LHCN-M2 (cell line): ENCODE measurements at regions not wholly inside any gene's neighbourhood (a gene's known extent, or its start where the extent isn't known, plus 50 kb on each side); places are given as distances from the start of the nearest gene placed in this dataset.

Source experiments
- DNase-seq: peaks from one replicate; pipeline ENCODE4 v3.0.0-alpha.2; 2012; ENCODE audit warnings: low read depth

DNA sequence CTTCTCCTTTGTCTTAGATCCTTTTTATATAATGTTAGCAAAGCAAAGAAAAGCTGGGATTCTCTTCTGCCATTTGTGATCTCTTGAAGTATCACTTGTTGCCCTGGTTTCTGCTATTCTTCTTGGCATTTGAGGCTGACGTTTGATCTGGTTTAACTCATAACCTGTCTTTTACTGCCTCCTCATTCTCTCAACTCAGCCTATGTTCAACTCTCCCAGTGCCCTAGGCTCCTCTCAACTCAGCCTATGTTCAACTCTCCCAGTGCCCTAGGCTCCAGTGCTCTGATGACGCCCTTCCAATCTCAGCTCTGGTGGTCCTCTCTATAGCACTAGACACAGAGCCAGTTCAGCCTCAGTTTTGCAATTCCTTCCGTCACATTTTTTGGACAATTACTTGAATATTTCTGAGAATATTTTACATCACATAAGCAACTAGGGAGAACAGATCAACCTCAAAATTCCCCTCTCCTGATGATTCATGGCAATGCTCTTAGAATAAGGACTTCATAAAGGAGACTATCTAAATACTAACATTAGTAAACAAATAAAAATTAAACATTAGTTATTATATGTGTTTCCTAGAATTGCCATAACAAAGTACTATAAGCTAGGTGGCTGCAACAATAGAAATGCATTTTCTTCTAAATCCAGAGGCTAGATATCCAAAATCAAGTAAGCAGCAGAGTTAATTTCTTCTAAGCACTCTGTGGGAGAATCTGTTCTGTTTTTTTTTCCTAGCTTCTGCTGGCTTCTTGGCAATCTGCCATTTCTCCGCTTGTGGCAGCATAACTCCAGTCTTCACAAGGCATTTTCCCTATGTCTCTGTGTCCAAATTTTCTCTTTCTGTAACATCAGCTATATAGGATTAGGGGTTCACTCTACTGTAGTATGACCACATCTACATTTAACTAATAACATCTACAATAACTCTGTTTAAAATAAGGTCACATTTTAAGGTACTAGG, 662.1 kb upstream of the FTMT start:
- DNase-seq, result peak; percentile 10

DNA sequence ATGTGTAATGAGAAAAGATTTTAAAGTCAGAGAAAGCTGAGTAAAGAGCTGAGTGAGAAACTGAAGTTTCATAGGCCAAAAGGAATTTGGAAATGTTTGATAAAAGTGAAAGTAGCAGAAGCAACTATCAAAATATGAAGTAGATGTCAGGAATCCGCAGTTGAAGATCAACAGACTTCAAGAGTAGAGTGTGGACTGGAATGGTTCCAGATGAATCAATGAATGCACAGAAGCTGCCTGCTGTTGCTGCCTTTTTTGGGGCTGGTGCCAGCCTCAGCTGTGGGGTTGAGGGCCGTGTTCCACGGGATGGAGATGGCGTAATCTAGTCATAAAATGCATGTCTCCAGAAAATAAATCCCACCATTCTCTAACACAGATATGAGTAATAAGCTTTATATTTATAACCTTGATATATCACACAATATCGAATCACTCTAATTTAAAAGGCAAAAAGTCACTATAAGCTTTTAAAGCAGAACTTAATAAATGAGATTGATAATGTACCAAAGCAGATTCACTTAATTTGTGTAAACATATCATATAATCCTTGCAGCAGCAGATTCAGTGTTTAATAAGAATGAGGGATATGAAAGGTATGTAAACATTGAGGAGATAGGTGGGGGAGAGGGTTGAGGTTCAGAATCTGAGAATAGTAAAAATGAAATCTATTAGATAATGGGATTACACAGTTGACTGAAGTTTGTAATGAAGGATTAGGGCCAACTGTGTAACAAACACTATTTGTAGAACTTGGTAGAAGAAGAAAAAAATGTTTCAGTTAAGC, 652.3 kb upstream of the FTMT start:
- DNase-seq, result peak; percentile 7

DNA sequence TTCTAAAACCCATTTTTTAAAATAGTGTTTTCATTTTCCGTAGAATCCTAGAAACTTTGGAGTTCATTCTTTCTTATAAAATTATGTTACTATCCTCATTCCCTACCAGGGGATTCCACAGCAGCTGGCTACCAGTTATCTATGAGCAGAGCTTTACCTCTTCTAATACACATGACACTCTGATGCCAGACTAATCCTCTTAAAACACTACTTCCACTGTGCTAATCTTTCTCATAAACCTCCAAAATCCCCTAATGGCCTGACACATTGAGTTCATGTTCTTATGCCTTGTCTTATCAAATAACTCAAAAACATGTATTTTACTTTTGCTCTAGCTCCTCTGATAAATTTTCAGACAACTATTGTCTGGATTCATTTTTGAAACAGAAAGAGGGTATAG, 633.6 kb upstream of the FTMT start:
- DNase-seq, result no peak

DNA sequence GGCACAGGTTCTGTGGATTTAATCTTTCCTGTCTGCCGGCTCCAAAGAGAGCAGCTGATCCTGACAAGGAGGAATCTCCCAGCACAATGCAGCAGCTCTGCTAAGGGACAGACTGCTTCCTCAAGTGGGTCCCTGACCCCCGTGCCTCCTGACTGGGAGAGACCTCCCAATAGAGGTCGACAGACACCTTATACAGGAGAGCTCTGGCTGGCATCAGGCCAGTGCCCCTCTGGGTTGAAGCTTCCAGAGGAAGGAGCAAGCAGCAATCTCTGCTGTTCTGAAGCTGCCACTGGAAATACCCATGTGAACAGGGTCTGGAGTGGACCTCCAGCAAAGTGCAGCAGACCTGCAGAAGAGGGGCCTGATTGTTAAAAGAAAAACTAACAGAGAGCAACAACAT, 630.2 kb upstream of the FTMT start:
- no peak for DNase-seq

DNA sequence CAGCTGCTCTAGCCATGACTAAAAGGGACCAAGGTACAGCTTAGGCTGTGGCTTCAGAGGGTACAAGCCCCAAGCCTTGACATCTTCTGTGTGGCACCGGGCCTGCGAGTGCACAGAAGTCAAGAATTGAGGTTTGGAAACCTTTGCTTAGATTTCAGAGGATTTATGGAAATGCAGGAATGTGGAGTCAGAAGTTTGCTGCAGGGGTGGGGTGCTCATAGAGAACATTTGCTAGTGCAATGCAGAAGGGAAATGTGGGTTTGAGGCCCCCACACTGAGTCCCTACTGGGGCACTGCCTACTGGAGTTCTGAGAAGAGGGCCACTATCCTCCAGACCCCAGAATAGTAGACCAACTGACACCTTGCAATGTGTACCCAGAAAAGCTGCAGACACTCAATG, 624.9 kb upstream of the FTMT start:
- no peak for DNase-seq

DNA sequence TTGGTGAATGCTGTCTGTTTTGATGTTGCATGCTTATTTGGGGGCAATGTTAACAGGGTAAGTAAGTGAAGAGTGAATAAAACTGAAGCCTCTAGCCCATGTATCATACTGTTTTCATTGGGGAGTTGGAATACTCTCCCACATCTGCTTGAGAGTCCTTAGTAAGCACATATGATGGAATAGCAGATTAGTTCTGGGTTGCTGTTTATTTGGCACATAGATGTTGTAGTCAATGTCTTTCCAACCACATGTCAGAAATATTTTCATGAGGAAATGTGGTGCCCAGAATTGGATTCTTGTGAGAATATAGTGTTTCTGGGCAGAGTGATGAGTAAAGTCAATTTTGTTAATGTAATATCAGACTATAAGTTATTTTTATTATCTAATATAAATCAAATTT, 611.7 kb upstream of the FTMT start:
- DNase-seq, result no peak

DNA sequence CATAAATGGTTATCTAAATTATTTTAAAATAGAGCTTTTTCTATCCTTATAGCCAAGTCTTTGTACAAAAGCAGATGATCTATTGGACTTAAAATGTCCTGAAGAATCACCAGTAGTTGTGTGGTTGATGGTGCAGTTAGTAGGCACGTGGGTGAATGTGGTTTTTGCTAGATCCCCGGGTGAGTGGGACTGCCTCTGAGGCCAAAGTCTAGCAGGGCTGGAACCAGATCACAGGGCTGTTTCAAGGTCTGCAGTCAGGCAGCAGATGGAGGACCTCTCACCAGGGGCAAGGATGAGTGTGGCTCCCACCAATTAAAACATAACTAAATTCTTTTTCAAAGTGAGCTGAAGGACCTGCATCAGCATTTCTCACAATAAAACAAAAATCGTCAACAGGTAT, 604.7 kb upstream of the FTMT start:
- DNase-seq, result no peak

DNA sequence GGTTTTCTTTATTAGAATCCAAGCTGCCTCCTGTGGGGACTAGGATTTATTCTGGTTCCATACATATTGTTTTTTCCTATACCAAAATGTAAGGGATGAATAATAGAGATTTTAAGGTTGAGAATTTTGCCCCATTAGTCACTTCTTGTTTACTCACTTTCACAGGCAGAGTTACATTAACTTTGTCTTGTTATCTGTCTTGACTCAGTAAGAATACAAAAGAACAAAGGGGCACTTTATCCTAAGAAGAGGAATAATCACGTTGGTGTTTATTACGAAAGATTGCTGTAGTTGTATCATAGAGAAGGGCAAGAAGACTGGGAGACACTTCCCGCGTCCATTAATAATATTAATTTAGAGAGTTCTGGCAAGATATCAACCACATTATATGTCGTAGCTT, 599.7 kb upstream of the FTMT start:
- no peak for DNase-seq

DNA sequence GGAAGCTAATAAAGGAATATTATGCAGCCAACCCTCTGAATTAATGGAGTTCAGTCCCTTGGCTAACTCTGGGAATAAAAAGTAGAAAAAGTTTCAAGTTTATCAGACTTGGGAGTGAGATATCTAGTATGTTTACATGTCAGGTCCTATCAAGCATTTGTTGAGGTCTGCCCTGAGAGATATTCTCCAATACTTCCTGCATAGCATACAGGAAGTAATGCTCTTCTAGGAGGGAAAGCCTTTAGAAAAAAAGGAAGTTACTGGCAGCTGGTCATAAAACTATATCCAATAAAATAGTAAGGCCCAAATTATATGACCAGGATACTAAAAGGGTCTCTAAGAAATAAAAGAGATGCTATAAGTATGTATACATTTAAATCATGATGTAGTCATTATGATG, 594.1 kb upstream of the FTMT start:
- no peak for DNase-seq

DNA sequence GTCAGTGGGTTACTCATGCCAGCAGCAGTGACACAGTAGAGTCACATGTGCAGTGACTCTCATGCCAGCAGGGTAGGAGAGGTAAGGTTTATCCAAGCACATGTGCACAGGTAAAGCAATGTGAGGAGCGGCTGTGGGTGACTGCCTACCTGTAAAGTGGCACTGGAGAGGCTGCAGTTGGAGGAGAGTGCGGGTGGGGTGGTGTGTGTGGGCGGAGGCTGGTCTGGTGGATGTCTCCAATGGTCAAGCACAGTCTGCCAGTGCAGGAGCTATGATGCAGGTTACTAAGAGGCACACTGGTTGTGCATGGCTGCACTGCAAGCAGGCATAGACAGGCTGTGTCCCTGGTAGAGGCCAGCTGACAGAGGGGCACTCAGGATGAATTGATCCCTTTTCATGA, 588.2 kb upstream of the FTMT start:
- DNase-seq, result no peak

DNA sequence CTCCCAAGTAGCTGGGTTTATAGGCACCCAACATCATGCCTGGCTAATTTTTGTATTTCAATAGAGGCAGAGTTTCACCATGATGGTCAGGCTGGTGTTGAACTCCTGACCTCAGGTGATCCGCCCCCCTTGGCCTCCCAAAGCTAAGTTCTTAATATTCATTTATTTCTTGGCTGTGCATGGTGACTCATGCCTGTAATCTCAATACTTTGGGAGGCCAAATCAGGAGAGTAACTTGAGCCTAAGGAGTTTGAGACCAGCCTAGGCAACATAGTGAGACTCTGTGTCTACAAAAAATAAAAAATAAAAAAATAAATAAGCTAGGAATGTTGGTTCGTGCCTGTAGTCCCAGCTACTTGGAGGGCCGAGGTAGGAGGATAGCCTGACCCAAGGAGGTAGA, 587.1 kb upstream of the FTMT start:
- no peak for DNase-seq

DNA sequence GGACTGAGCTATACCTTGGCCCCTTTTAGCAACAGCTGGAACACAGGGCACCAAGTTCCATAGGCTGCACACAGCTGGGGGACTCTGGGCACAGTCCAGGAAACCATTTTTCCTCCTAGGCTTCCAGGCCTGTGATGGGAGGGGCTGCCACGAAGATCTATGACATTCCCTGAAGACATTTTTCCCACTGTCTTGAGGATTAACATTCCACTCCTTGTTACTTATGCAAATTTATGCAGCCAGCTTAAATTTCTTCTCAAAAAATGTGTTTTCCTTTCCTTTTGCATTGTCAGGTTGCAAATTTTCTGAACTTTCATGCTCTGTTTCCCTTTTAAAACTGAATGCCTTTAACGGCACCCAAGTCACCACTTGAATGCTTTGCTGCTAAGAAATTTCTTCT, 580.1 kb upstream of the FTMT start:
- no peak for DNase-seq

DNA sequence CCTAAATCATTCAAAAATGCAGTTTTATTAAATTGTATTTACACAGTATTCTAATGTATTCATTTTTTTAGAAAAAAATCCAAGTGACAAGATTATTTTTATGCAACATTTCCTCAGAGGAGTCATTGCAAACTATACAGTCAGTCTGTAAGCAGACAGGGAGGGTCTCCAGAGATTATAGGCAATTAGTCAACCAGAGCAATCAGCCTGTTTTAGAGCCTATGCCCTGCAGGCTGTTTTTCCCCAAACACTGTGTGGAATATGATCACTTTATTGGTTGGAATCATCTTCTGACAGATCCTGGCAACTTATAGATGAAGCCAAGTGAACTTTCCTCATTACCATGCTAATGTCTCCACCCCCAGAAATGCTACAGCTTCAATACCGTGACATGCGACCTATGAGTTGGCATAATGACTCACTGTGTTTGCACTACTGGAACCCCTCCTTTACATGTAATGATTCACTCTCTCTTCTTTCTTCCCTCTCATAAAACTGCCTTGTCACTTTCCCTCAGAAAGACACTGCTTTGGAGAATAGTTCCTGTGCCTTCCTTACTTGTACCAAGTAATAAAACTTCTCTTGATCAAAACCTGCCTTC, 577.7 kb upstream of the FTMT start:
- DNase-seq, result peak; percentile 59

DNA sequence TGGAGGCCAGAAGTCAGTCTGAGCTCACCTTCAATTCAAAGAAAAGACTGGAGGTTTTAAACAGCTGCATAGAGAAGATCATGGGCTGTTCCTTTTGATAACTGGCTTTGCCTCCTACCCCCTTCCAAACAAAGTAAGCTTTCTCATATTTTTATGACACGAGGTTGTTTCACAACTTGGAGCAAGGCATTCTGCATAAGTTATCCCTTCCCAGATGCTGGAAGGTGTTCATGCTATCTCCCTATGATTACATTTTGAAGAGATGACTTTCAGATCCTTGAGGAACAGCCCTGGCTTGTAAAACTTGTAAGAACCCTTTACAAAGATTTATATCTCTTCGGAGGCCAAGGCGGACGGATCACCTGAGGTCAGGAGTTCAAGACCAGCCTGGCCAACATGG, 571.9 kb upstream of the FTMT start:
- no peak for DNase-seq

DNA sequence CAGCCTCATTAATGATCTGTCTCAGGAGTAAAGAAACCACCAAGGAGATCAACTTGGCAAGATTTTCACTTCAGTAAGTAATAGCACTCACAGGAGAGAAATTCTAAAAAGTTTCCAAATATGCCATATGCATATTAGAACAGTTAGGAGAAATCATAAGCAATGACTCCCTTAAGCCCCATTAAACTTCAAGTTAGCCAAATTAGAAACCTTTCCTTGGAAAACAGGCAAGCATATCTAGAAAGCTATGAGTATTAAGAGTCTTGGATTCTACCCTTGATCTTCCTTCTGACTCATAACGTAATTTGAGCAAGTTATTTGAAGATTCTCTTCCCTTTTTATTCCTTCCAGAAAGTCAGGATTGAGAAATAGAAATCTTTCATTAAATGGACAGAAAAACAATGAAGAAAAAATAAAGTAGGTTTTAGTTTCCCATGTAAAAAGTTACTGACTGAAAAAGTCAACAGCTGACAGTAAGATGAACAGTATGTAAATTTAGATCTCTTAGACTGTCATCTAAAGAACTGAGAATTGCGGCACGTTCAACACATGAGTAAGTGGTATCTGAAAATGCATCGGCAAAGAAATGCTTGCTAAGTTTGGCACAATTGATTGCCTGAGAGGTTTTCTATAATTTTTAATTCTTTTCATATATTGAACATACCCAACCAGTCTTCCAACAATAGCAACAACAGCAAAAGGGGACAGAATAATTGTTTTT, 565.7 kb upstream of the FTMT start:
- no peak for DNase-seq

DNA sequence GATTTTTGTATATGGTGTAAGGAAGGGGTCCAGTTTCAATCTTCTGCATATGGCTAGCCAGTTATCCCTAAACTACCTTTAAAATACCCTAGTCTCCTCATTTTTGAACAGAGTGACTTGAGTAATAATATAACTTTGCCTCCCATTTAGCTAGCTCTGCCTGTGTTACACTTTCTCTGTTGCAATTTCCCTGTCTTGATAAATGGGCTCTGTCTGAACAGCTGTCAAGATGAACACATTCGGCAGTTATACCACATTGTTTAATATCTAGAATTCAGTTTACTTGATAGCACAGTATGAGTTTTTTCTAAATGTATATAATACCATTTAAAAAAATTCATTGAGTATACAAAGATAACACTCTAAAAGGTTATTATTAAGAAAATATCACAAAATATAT, 562.9 kb upstream of the FTMT start:
- no peak for DNase-seq

DNA sequence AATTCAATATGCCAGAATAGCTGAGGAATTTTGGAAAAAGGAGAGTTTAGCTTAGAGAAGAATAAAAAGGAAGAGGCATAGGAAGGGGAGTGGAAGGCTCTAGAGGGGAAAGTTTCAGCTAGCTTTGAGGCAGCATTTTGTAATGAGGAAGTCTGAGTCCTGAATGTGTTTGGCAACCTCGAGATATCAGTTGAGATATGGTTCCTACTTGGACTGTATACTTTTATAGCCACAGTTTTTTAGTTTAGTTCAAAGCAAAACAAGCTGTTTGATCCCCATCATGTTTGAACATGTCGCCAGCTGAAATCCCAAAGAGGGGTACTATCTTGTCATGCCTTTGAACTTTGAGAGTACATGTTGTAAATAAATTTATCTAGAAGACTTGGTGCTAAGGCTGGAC, 559.0 kb upstream of the FTMT start:
- DNase-seq, result no peak

DNA sequence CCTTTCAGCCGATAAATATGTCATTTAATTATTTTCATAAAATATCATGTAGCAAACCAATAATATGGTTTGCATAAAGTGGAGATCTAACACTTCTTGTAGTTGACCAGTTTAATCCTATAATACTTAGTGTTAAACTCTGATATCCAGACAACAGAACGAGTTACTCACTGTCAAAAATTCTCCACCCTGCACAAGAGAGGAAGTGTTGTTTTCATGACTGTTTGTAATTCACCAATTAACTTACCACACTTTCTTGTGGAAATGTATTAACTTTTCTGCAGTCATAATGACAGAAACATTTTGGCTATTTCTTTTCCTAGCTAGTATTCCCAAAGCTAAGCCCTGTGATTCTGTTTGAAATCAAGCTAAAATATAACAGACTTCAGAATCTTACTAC, 555.3 kb upstream of the FTMT start:
- DNase-seq, result no peak

DNA sequence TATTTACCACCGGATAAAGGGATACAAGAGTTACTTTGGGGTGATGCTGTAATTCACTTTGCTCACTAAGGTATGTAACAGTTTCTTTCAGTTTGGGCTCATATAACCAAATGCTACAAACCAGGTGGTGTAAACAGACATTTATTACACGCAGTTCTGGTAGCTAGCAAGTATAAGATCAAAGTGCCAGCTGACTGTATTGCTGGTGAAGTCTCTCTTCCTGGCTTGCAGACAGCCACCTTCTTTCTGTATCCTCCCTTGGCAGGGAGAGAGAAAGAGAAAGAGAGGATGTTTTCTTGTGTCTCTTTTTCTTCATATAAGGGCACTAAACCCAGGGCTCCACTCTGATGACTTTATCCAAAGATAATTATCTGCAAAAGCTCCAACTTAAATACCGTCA, 552.5 kb upstream of the FTMT start:
- DNase-seq, result no peak

DNA sequence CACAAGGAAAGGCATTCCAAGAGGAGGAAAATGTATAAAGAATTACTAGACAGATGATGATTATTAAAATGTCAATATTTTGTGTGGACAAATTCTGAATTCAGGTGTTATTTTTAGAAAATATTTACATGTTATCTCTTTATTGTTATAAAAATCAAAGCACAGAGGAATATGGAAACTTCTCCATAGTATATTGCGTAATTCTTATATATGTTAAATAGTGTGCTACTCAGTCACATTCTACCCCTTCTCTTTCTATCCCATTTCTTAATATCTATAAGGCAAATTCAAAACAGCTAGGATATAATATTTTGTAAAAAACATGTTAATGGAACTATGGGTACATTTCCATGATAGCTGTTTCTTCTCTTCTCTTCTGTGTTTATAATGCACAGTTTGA, 546.8 kb upstream of the FTMT start:
- no peak for DNase-seq

DNA sequence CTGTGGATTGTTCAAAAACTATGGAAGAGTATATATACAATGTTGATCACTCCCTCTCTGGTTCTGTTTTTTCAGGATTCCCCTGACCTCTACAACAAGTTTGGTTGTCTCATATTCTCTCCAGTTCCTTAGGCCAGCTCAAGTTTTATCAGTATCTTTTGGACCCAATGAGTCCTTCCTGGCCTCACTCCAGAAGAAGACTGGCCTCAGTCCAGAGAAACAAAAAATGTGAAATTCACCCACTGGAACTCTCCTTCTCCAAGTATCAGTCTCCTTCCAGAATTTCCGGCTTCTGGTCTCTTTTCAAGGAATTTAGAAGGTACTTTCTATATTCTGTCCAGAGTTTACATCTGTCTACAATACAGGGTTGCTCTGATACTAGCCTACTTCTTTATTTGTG, 537.8 kb upstream of the FTMT start:
- no peak for DNase-seq

DNA sequence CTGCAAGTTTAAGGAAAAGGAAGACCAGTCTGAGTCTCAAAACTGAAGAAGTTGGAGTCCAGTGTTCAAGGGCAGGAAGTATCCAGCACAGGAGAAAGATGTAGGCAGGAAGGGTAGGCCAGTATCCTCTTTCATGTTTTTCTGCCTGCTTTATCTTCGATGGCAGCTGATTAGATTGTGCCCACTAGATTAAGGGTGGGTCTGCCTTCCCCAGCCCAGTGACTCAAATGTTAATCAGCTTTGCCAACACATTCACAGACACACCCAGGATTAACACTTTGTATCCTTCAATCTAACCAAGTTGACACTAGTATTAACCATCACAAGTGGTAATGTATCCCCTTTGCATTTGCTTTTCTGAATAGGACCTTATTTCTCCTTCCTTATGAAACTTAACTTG, 535.9 kb upstream of the FTMT start:
- DNase-seq, result no peak
